GM12878 (cell line): ENCODE measurements at regions not wholly inside any gene's neighbourhood (a gene's known extent, or its start where the extent isn't known, plus 50 kb on each side); places are given as distances from the start of the nearest gene placed in this dataset.

Experiments used
- ATAC-seq: fragments of 200-7000 bp; cut with Tn5 transposase; 3 replicates; pipeline ENCODE4 v1.9.1; 2020; ENCODE audit warnings: mild to moderate bottlenecking, moderate library complexity
- BruUV-seq: library from RNA; stranded (reverse); fragments of 400-500 nt; replicated peaks from 2 replicates; lab custom pipeline; 2021; lab: Mats Ljungman, UMichigan
- CTCF ChIA-PET: fragments of 300-600 bp; sonication (Branson Sonifier 250); formaldehyde crosslinking; extraction: SDS; loops from one replicate; lab custom pipeline; 2021; ENCODE audit warnings: inconsistent platforms; lab: Yijun Ruan, JAX
- POLR2A ChIA-PET: fragments of 350-600 bp; formaldehyde crosslinking; extraction: SDS; loops from one replicate; lab custom pipeline; 2021; ENCODE audit warnings: inconsistent platforms; lab: Charles Lee
- RAD21 ChIA-PET: fragments of 300-600 bp; sonication (Branson Sonifier 250); formaldehyde crosslinking; loops from one replicate; lab custom pipeline; 2023; ENCODE audit warnings: antibody characterized with exemption; ENCODE audit not compliant: unreplicated experiment; lab: Charles Lee
- SMC1A ChIA-PET: fragments of 300-600 bp; sonication (Branson Sonifier 250); formaldehyde crosslinking; loops from one replicate; lab custom pipeline; 2023; ENCODE audit not compliant: unreplicated experiment, uncharacterized antibody; lab: Charles Lee
- DNase-seq: peaks from one replicate; pipeline ENCODE4 v3.0.0-alpha.2; 2011; ENCODE audit warnings: low read depth, low spot score
- FAIRE-seq: peaks from 3 replicates; lab custom pipeline; 2011; peaks lifted over from hg19 to GRCh38; lab: Jason Lieb, UNC
- H2AFZ ChIP-seq: 2 replicates; pipeline ENCODE4 v1.6.0; 2011; ENCODE audit warnings: low read depth, low read length, control low read depth; ENCODE audit not compliant: control insufficient read depth
- H3K27ac ChIP-seq: 2 replicates; pipeline ENCODE4 v1.5.1; 2011; ENCODE audit warnings: control low read depth; ENCODE audit not compliant: control insufficient read depth, insufficient read depth
- H3K27me3 ChIP-seq, 2 experiments: replicated peaks in 1 of 2; 2 replicates each; pipeline versions ENCODE4 v1.6.0 to v1.6.1; 2011; ENCODE audit warnings: low read length in 1 of 2; ENCODE audit not compliant: control insufficient read depth in 2 of 2, insufficient read depth in 2 of 2
- H3K36me3 ChIP-seq, 2 experiments: 2 replicates each; pipeline ENCODE4 v1.5.1; 2011; ENCODE audit warnings: low read length in 1 of 2; ENCODE audit not compliant: control insufficient read depth in 2 of 2, insufficient read depth in 2 of 2
- H3K4me1 ChIP-seq: 2 replicates; pipeline ENCODE4 v1.6.1; 2011; ENCODE audit warnings: mild to moderate bottlenecking, low read length, moderate library complexity, mixed read lengths; ENCODE audit not compliant: control insufficient read depth, insufficient read depth
- H3K4me2 ChIP-seq: 2 replicates; pipeline ENCODE4 v1.6.0; 2011; ENCODE audit warnings: control low read depth; ENCODE audit not compliant: control insufficient read depth, insufficient read depth
- H3K4me3 ChIP-seq: fragments of 200-600 bp; sonication (generic); 2 replicates; pipeline ENCODE4 v1.5.1; 2016
- H3K79me2 ChIP-seq: 2 replicates; pipeline ENCODE4 v1.6.0; 2011; ENCODE audit warnings: low read length; ENCODE audit not compliant: control insufficient read depth, insufficient read depth
- H3K9ac ChIP-seq: 2 replicates; pipeline ENCODE4 v1.8.0; 2011; ENCODE audit warnings: low read length, control low read depth, mixed read lengths; ENCODE audit not compliant: control insufficient read depth, insufficient read depth
- H3K9me3 ChIP-seq: replicated peaks from 3 replicates; pipeline ENCODE4 v1.5.1; 2011; ENCODE audit warnings: mild to moderate bottlenecking, low read length; ENCODE audit not compliant: control insufficient read depth, insufficient read depth
- H4K20me1 ChIP-seq: 2 replicates; pipeline ENCODE4 v1.6.0; 2011; ENCODE audit not compliant: control insufficient read depth, insufficient read depth
- BRCA1 ChIP-seq: IDR thresholded peaks from 2 replicates; pipeline ENCODE4 v1.6.1; 2011; ENCODE audit warnings: low read depth, low read length, improper control_type of control experiment
- CEBPB ChIP-seq, 2 experiments: fragments of 150-350 bp in 1 of 2; IDR thresholded peaks; 2 replicates each; pipeline ENCODE4 v1.6.1; 2012 to 2014; ENCODE audit warnings: low read depth in 2 of 2, low read length in 2 of 2, borderline replicate concordance in 1 of 2, inconsistent platforms in 1 of 2
- CREB1 ChIP-seq: IDR thresholded peaks from 2 replicates; pipeline ENCODE4 v1.6.1; 2012; ENCODE audit warnings: low read depth, mild to moderate bottlenecking, inconsistent platforms
- FOXM1 ChIP-seq: IDR thresholded peaks from 2 replicates; pipeline ENCODE4 v1.6.1; 2012; ENCODE audit warnings: low read depth, mild to moderate bottlenecking, inconsistent platforms, low read length, moderate library complexity
- HCFC1 ChIP-seq: fragments of 150-350 bp; IDR thresholded peaks from 2 replicates; pipeline ENCODE4 v1.6.1; 2014; ENCODE audit warnings: low read length
- KDM1A ChIP-seq: fragments of 200-600 bp; sonication (generic); IDR thresholded peaks from 2 replicates; pipeline ENCODE4 v1.6.1; 2016; ENCODE audit warnings: borderline replicate concordance
- SREBF2 ChIP-seq: IDR thresholded peaks from 2 replicates; pipeline ENCODE4 v1.6.1; 2012; ENCODE audit warnings: mild to moderate bottlenecking, low read length
- ZSCAN29 ChIP-seq: fragments of 450-650 bp; IDR thresholded peaks from 2 replicates; pipeline ENCODE4 v1.6.1; 2017; ENCODE audit warnings: mild to moderate bottlenecking, moderate library complexity
- in situ Hi-C: fragments of 300-500 bp; cut with MboI; formaldehyde crosslinking; loops from 9 replicates; pipeline ENCODE4 v1.14.3; 2018; ENCODE audit warnings: mixed read lengths
- intact Hi-C: fragments of 100-400 bp; cut with micrococcal nuclease; formaldehyde crosslinking; loops from one replicate; pipeline ENCODE4 v1.14.2; 2022; ENCODE audit not compliant: unreplicated experiment
- TF ChIP-seq, protein P1 (sequence below): IDR thresholded peaks from 2 replicates; pipeline ENCODE4 v1.6.1; 2012; ENCODE audit warnings: low read length, inconsistent platforms
- TF ChIP-seq, protein P2 (sequence below): fragments of 450-650 bp; IDR thresholded peaks from 2 replicates; pipeline ENCODE4 v1.6.1; 2016; ENCODE audit warnings: mild to moderate bottlenecking

DNA sequence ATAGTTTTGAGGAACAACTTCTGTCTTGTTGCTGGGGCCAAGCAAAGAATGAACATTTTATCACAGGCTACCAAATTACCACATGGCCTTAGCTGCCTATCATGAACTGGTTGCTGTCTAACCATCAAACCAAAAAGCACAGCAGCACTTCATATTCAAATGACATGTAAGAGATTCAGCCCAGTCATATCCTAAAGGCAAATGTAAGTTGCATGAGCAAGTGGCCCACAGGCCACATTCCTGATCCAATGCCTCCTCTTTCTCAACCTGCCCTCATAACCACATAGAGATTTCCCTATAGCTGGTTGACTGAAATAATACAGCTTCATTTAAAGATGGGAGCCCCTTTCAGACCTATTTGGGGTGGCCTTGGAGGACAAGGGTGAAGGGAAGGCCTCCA lies 572.3 kb downstream of the IRS1 start:
- no peak overlapping the region for H3K9ac ChIP-seq
- DNase-seq: no peak
- no peak overlapping the region for H3K4me2 ChIP-seq
- H4K20me1 ChIP-seq: no peaks in the 10 kb centered on the region
- ATAC-seq: no peak
- FAIRE-seq: no peak
- H3K4me1 ChIP-seq: no peaks in the 10 kb centered on the region
- H3K79me2 ChIP-seq: no peaks in the 10 kb centered on the region
- ChIA-PET RAD21 (interaction anchor here (1.0 kb wide), 1 partner anchor 13 kb away, joined by 3 read pairs; no protein-coding TSS in a partner anchor), POLR2A (interaction anchor here (0.6 kb wide), 1 partner anchor 796 kb away, joined by 3 read pairs; no protein-coding TSS in a partner anchor), SMC1A (interaction anchor here (0.6 to 1.8 kb wide), 4 partner anchors 11 to 338 kb away, joined by 3 to 4 read pairs (median 4); no protein-coding TSS in a partner anchor)
- no peaks in the 10 kb centered on the region for H3K9me3 ChIP-seq
- in situ Hi-C loops: loop anchor here (10.0 kb wide), 1 partner anchor 577 kb away; no protein-coding TSS in a partner anchor
- H3K27me3 ChIP-seq: no peaks in the 10 kb centered on the region
- H3K27ac ChIP-seq: no peak overlapping the region
- no peak for TF ChIP-seq FOXM1
- TF ChIP-seq BRCA1: no peak
- TF ChIP-seq SREBF2: no peak
- TF ChIP-seq HCFC1: no peak
- no peak for TF ChIP-seq CREB1
- no peak for TF ChIP-seq KDM1A
- TF ChIP-seq ZSCAN29: no peak
- no peak for TF ChIP-seq CEBPB (IDR thresholded peaks at IDR 0.05; ENCODE audit: borderline replicate concordance in 1 of 2, low read depth in 2 of 2, low read length in 2 of 2)
- TF ChIP-seq, protein P1, sequence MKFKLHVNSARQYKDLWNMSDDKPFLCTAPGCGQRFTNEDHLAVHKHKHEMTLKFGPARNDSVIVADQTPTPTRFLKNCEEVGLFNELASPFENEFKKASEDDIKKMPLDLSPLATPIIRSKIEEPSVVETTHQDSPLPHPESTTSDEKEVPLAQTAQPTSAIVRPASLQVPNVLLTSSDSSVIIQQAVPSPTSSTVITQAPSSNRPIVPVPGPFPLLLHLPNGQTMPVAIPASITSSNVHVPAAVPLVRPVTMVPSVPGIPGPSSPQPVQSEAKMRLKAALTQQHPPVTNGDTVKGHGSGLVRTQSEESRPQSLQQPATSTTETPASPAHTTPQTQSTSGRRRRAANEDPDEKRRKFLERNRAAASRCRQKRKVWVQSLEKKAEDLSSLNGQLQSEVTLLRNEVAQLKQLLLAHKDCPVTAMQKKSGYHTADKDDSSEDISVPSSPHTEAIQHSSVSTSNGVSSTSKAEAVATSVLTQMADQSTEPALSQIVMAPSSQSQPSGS: no peak
- TF ChIP-seq, protein P2, sequence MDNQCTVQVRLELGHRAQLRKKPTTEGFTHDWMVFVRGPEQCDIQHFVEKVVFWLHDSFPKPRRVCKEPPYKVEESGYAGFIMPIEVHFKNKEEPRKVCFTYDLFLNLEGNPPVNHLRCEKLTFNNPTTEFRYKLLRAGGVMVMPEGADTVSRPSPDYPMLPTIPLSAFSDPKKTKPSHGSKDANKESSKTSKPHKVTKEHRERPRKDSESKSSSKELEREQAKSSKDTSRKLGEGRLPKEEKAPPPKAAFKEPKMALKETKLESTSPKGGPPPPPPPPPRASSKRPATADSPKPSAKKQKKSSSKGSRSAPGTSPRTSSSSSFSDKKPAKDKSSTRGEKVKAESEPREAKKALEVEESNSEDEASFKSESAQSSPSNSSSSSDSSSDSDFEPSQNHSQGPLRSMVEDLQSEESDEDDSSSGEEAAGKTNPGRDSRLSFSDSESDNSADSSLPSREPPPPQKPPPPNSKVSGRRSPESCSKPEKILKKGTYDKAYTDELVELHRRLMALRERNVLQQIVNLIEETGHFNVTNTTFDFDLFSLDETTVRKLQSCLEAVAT: no peak
- TF ChIP-seq, all 136 proteins: peak for 0
- BruUV-seq: no TSS peak
- H2AFZ ChIP-seq: no peak overlapping the region
- H3K4me3 ChIP-seq: no peak overlapping the region
- no peaks in the 10 kb centered on the region for H3K36me3 ChIP-seq
- intact Hi-C loops: no loop called here
- CTCF ChIA-PET: interaction anchor here (0.7 to 1.2 kb wide), 4 partner anchors 11 to 575 kb away, joined by 3 to 5 read pairs (median 3); no protein-coding TSS in a partner anchor
